B cell (primary cell): ENCODE measurements at regions not wholly inside any gene's neighbourhood (a gene's known extent, or its start where the extent isn't known, plus 50 kb on each side); places are given as distances from the start of the nearest gene placed in this dataset.

Source experiments
- ATAC-seq: fragments of 200-7000 bp; cut with Tn5 transposase; one replicate; pipeline ENCODE4 v1.10.0; 2021; ENCODE audit warnings: low read depth, mild to moderate bottlenecking, moderate number of reproducible peaks, moderate library complexity
- CTCF ChIA-PET: fragments of 350-600 bp; sonication (Branson Sonifier 250); formaldehyde crosslinking; loops from one replicate; lab custom pipeline; 2021; ENCODE audit warnings: antibody characterized with exemption, inconsistent platforms; lab: Charles Lee
- POLR2A ChIA-PET: fragments of 350-600 bp; sonication (Branson Sonifier 250); formaldehyde crosslinking; loops from one replicate; lab custom pipeline; 2021; ENCODE audit warnings: antibody characterized with exemption; lab: Charles Lee
- DNase-seq: peaks from one replicate; pipeline ENCODE4 v3.0.0; 2013
- H2AFZ ChIP-seq: 2 replicates; pipeline ENCODE4 v1.6.1; 2012; ENCODE audit warnings: mild to moderate bottlenecking, low read depth, low read length; ENCODE audit not compliant: insufficient read depth, poor library complexity, severe bottlenecking
- H3K27ac ChIP-seq, 2 donors: 1 replicate in 1 of 2; 2 replicates in 1 of 2; pipeline ENCODE4 v1.5.1; 2012 to 2013; ENCODE audit warnings: low read length in 2 of 2, mild to moderate bottlenecking in 2 of 2, moderate library complexity in 1 of 2
- H3K27me3 ChIP-seq, 4 experiments: fragments of 200-600 bp in 1 of 4; sonication (generic) in 1 of 4; replicated peaks in 1 of 4; 1 replicate in 2 of 4; 2 replicates in 2 of 4; pipeline versions ENCODE4 v1.6.1 to v1.7.0; 2013 to 2016; ENCODE audit warnings: low read length in 3 of 4, mild to moderate bottlenecking in 2 of 4, mixed read lengths in 1 of 4, moderate library complexity in 1 of 4; ENCODE audit not compliant: insufficient read depth in 4 of 4, control insufficient read depth in 3 of 4; ENCODE audit errors: control extremely low read depth in 1 of 4
- H3K36me3 ChIP-seq, 2 experiments: replicated peaks in 1 of 2; 1 replicate in 1 of 2; 2 replicates in 1 of 2; pipeline versions ENCODE4 v1.6.1 to v1.7.1; 2013; ENCODE audit warnings: low read length in 1 of 2; ENCODE audit not compliant: insufficient read depth in 2 of 2, control insufficient read depth in 1 of 2; ENCODE audit errors: control extremely low read depth in 1 of 2, extremely low read depth in 1 of 2
- H3K4me1 ChIP-seq, 2 donors: fragments of 200-600 bp in 1 of 2; sonication (generic) in 1 of 2; 1 replicate in 1 of 2; 2 replicates in 1 of 2; pipeline versions ENCODE4 v1.5.1 to v1.6.1; 2013 to 2017; ENCODE audit warnings: low read length in 2 of 2; ENCODE audit not compliant: control insufficient read depth in 2 of 2, insufficient read depth in 2 of 2
- H3K4me2 ChIP-seq: replicated peaks from 2 replicates; pipeline ENCODE3; 2012; ENCODE audit warnings: mild to moderate bottlenecking, low read depth, low read length; ENCODE audit not compliant: poor library complexity, severe bottlenecking
- H3K4me3 ChIP-seq, 5 experiments: fragments of 200-600 bp in 1 of 5; sonication (generic) in 1 of 5; 1 replicate in 3 of 5; 2 replicates in 2 of 5; pipeline versions ENCODE4 v1.5.1 to v1.7.0; 2011 to 2016; ENCODE audit warnings: low read length in 4 of 5, mild to moderate bottlenecking in 4 of 5, low read depth in 2 of 5, control low read depth in 1 of 5, moderate library complexity in 1 of 5; ENCODE audit not compliant: insufficient read depth in 1 of 5; ENCODE audit errors: control extremely low read depth in 1 of 5, extremely low read depth in 1 of 5
- H3K79me2 ChIP-seq: fragments of 200-600 bp; sonication (generic); one replicate; pipeline ENCODE4 v1.6.0; 2016; ENCODE audit warnings: low read length; ENCODE audit not compliant: control insufficient read depth, insufficient read depth
- H3K9ac ChIP-seq: fragments of 200-600 bp; sonication (generic); 2 replicates; pipeline ENCODE4 v1.6.1; 2017; ENCODE audit warnings: mild to moderate bottlenecking, low read length, moderate library complexity
- H3K9me3 ChIP-seq, 3 donors: one replicate each; pipeline versions ENCODE4 v1.6.1 to v1.7.1; 2013; ENCODE audit warnings: low read length in 2 of 3; ENCODE audit not compliant: control insufficient read depth in 2 of 3, insufficient read depth in 1 of 3; ENCODE audit errors: control extremely low read depth in 1 of 3
- H4K20me1 ChIP-seq: 2 replicates; pipeline ENCODE4 v1.6.0; 2012; ENCODE audit warnings: mild to moderate bottlenecking, low read length; ENCODE audit not compliant: insufficient read depth, control insufficient read depth, poor library complexity, severe bottlenecking
- H3K27ac Mint-ChIP-seq: one replicate; pipeline ENCODE4 v1.8.0; 2021; ENCODE audit warnings: mixed read lengths
- H3K27me3 Mint-ChIP-seq: one replicate; pipeline ENCODE4 v1.8.0; 2021; ENCODE audit warnings: mixed read lengths
- H3K4me1 Mint-ChIP-seq: one replicate; pipeline ENCODE4 v1.8.0; 2021; ENCODE audit warnings: mixed read lengths
- H3K4me3 Mint-ChIP-seq: one replicate; pipeline ENCODE4 v1.8.0; 2021; ENCODE audit warnings: mixed read lengths
- H3K9me3 Mint-ChIP-seq: one replicate; pipeline ENCODE4 v1.8.0; 2022; ENCODE audit warnings: mixed read lengths; ENCODE audit not compliant: insufficient read depth
- CTCF ChIP-seq: fragments of 200-600 bp; IDR thresholded peaks from one replicate; pipeline ENCODE4 v1.8.0; 2022; ENCODE audit warnings: antibody characterized with exemption, mild to moderate bottlenecking
- EZH2 ChIP-seq: IDR thresholded peaks from 2 replicates; pipeline ENCODE4 v1.6.1; 2012; ENCODE audit warnings: borderline replicate concordance, low read depth, mild to moderate bottlenecking, moderate library complexity, low read length; ENCODE audit not compliant: insufficient read depth, poor library complexity, severe bottlenecking
- WGBS: methylation state at CpG from one replicate; pipeline ENCODE4 v1.1.5; 2013; ENCODE audit warnings: missing lambda C conversion rate; ENCODE audit not compliant: insufficient coverage; 5-methylcytosine and 5-hydroxymethylcytosine counted together
- intact Hi-C: fragments of 100-400 bp; cut with micrococcal nuclease; formaldehyde crosslinking; loops from one replicate; pipeline ENCODE4 v1.10.0; 2022

- H2AFZ ChIP-seq, result no peak overlapping the region
- H3K4me3 Mint-ChIP-seq, result no peak overlapping the region
- whole genome bisulfite sequencing, result 69% methylated on average over 2 of the region's 4 CpGs
- no peak overlapping the region for H3K9ac ChIP-seq
- CTCF ChIA-PET, result no interaction called here
- no peaks in the 10 kb centered on the region for H3K4me1 ChIP-seq
- no peaks in the 10 kb centered on the region for H4K20me1 ChIP-seq
- no peak for DNase-seq
- POLR2A ChIA-PET, result no interaction called here
- peaks cover 21% of the 10 kb centered on the region for H3K27me3 Mint-ChIP-seq
- H3K36me3 ChIP-seq, result no peaks in the 10 kb centered on the region
- H3K4me3 ChIP-seq, result no peak overlapping the region
- H3K27ac Mint-ChIP-seq, result no peak overlapping the region
- no peaks in the 10 kb centered on the region for H3K9me3 Mint-ChIP-seq
- ATAC-seq, result no peak
- no peaks in the 10 kb centered on the region for H3K79me2 ChIP-seq
- H3K27ac ChIP-seq, result no peak overlapping the region
- H3K4me1 Mint-ChIP-seq, result no peaks in the 10 kb centered on the region
- H3K27me3 ChIP-seq, result peaks cover 0 to 2% (median 0%) of the 10 kb centered on the region in 4 experiments
- H3K4me2 ChIP-seq, result no peak overlapping the region
- H3K9me3 ChIP-seq, result peaks cover 0 to 3% (median 0%) of the 10 kb centered on the region in 3 donors
- TF ChIP-seq CTCF (no peak), EZH2 (no peak)
- intact Hi-C loops, result no loop called here
Observed at GRCh38 chr10:117723343-117723742, 180.8 kb downstream of the EMX2 start.

GRCh38 chr10:117725993-117726392 is 183.4 kb downstream of the EMX2 start:
- Mint-ChIP-seq H3K4me3 (no peak overlapping the region), H3K4me1 (no peaks in the 10 kb centered on the region), H3K9me3 (no peaks in the 10 kb centered on the region), H3K27me3 (peaks cover 14% of the 10 kb centered on the region), H3K27ac (no peak overlapping the region)
- CTCF ChIA-PET, result no interaction called here
- no peak for DNase-seq
- TF ChIP-seq EZH2 (no peak), CTCF (no peak)
- H3K9ac ChIP-seq, result no peak overlapping the region
- no peaks in the 10 kb centered on the region for H3K36me3 ChIP-seq
- no peaks in the 10 kb centered on the region for H4K20me1 ChIP-seq
- intact Hi-C loops, result no loop called here
- H3K27me3 ChIP-seq, result peaks cover 0 to 2% (median 0%) of the 10 kb centered on the region in 4 experiments
- H3K4me1 ChIP-seq, result no peaks in the 10 kb centered on the region
- H3K79me2 ChIP-seq, result no peaks in the 10 kb centered on the region
- POLR2A ChIA-PET, result no interaction called here
- H3K4me2 ChIP-seq, result no peak overlapping the region
- H3K4me3 ChIP-seq, result no peak overlapping the region
- H3K27ac ChIP-seq, result no peak overlapping the region
- 66% methylated on average over 2 of the region's 3 CpGs for WGBS
- ATAC-seq, result no peak
- H2AFZ ChIP-seq, result no peak overlapping the region
- peaks cover 0 to 2% (median 0%) of the 10 kb centered on the region in 3 donors for H3K9me3 ChIP-seq
